OCI-LY3 (cell line): ENCODE measurements at regions not wholly inside any gene's neighbourhood (a gene's known extent, or its start where the extent isn't known, plus 50 kb on each side); places are given as distances from the start of the nearest gene placed in this dataset.

Experiments
- CTCF ChIP-seq: fragments of 200-600, 300-600 bp; sonication (generic); IDR thresholded peaks from 2 replicates; pipeline ENCODE4 v1.5.1; 2014; ENCODE audit warnings: antibody characterized with exemption, low read length, low read depth
- EZH2phosphoT487 ChIP-seq: fragments of 200-600 bp; shearing (Covaris generic); IDR thresholded peaks from 2 replicates; pipeline ENCODE4 v1.6.1; 2018; ENCODE audit warnings: antibody characterized with exemption, mixed run types, low read depth

- TF ChIP-seq CTCF (no peak), EZH2phosphoT487 (no peak)
Measured at GRCh38 chr16:65619606-65620005, 497.7 kb upstream of the CDH11 start.
